Prostate gland (tissue), 2 donors: ENCODE measurements at regions not wholly inside any gene's neighbourhood (a gene's known extent, or its start where the extent isn't known, plus 50 kb on each side); places are given as distances from the start of the nearest gene placed in this dataset.
A peak's percentile ranks its signal among the peaks of the same experiment; 100 is the strongest.

Experiments
- DNase-seq: peaks from one replicate; pipeline ENCODE4 v3.0.0-alpha.2; 2019; ENCODE audit warnings: low spot score
- H3K27ac ChIP-seq, 2 donors: fragments of 200-600 bp; sonication (generic); 2 replicates each; pipeline ENCODE4 v1.5.1; 2017 to 2019
- H3K27me3 ChIP-seq: fragments of 200-600 bp; sonication (generic); replicated peaks from 2 replicates; pipeline ENCODE4 v1.5.1; 2019; ENCODE audit not compliant: insufficient read depth
- H3K36me3 ChIP-seq, 2 donors: fragments of 200-600 bp; sonication (generic); 1 replicate in 1 of 2; 2 replicates in 1 of 2; pipeline versions ENCODE4 v1.5.1 to v1.8.1; 2017 to 2019
- H3K4me1 ChIP-seq: fragments of 200-600 bp; sonication (generic); replicated peaks from 2 replicates; pipeline ENCODE4 v1.5.1; 2019
- H3K4me3 ChIP-seq, 2 donors: fragments of 200-600 bp; sonication (generic); 2 replicates each; pipeline ENCODE4 v1.5.1; 2017 to 2019
- H3K9me3 ChIP-seq: fragments of 200-600 bp; sonication (generic); 2 replicates; pipeline ENCODE4 v1.5.1; 2017
- CTCF ChIP-seq, 4 experiments: fragments of 200-600 bp in 2 of 4; fragments of 450-650 bp in 2 of 4; sonication (generic) in 2 of 4; IDR thresholded peaks; 1 replicate in 3 of 4; 2 replicates in 1 of 4; pipeline ENCODE4 v1.5.1; 2016 to 2019; ENCODE audit warnings: antibody characterized with exemption in 4 of 4, mild to moderate bottlenecking in 2 of 4, moderate library complexity in 2 of 4
- POLR2A ChIP-seq: fragments of 450-650 bp; IDR thresholded peaks from one replicate; pipeline ENCODE4 v1.6.1; 2016; ENCODE audit warnings: antibody characterized with exemption, mild to moderate bottlenecking
- POLR2AphosphoS5 ChIP-seq: sonication (generic); formaldehyde crosslinking; IDR thresholded peaks from one replicate; pipeline ENCODE4 v1.6.1; 2017; ENCODE audit warnings: antibody characterized with exemption
- WGBS: methylation state at CpG from one replicate; pipeline ENCODE4 v1.1.5; 2018; 5-methylcytosine and 5-hydroxymethylcytosine counted together
- intact Hi-C: fragments of 100-400 bp; cut with DNase I; formaldehyde crosslinking; loops from one replicate; pipeline ENCODE4 v1.14.2; 2022

DNA sequence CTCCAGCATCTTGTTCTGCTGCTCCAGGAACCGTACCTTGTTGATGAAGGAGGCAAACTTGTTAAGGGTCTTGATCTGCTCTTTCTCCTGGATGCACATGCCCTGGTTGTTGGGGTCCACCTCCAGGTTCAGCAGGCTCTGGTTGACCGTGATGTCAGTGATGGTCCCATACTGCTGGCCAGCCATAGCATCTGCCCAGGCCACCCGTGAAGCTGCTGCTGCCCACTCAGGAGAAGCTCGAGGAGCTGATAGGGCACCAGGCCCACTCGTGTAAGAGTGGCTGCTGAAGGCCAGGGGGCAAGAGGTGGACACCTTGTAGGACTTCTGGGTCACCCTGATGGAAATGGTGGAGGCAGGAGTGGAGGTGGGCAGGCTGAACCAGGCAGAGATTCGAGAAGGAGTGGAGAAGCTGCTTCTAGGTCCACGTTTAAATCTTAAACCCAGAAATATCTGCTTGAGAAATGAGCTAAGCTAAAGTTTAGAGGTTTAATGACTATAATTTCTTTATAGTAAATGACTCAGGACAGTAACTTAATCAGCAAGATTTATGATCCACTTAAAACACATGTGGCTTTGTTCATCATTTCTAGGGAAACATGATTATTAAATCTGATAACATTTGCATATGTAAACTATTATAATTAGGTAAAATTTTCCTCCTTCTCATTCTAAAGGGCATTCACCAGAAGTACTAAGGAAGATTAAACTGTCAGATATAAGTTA is 358.7 kb upstream of the SETBP1 start:
- H3K36me3 ChIP-seq, result no peaks in the 10 kb centered on the region
- 80% methylated on average over 7 of the region's 7 CpGs for WGBS
- intact Hi-C loops, result no loop called here
- TF ChIP-seq POLR2A, result no peak
- TF ChIP-seq POLR2AphosphoS5, result no peak
- TF ChIP-seq CTCF (IDR thresholded peaks at IDR 0.05), result no peak
- DNase-seq, result no peak
- no peak overlapping the region for H3K4me3 ChIP-seq
- H3K4me1 ChIP-seq, result no peaks in the 10 kb centered on the region
- no peak overlapping the region for H3K27ac ChIP-seq
- no peaks in the 10 kb centered on the region for H3K27me3 ChIP-seq
- no peaks in the 10 kb centered on the region for H3K9me3 ChIP-seq

- intact Hi-C loops, result no loop called here
- DNase-seq, result no peak
- H3K27me3 ChIP-seq, result no peaks in the 10 kb centered on the region
- H3K4me3 ChIP-seq, result no peak overlapping the region
- no peak overlapping the region for H3K27ac ChIP-seq
- H3K4me1 ChIP-seq, result no peaks in the 10 kb centered on the region
- H3K36me3 ChIP-seq, result no peaks in the 10 kb centered on the region
- TF ChIP-seq CTCF (IDR thresholded peaks at IDR 0.05), result no peak
- no peak for TF ChIP-seq POLR2AphosphoS5
- no peak for TF ChIP-seq POLR2A
- no peaks in the 10 kb centered on the region for H3K9me3 ChIP-seq
Measured at GRCh38 chr18:44323125-44323524, 357.6 kb upstream of the SETBP1 start.

GRCh38 chr18:44324361-44324760 is 356.3 kb upstream of the SETBP1 start:
- Histone ChIP-seq H3K4me1 (no peaks in the 10 kb centered on the region), H3K27me3 (no peaks in the 10 kb centered on the region), H3K27ac (no peak overlapping the region), H3K36me3 (no peaks in the 10 kb centered on the region), H3K9me3 (no peaks in the 10 kb centered on the region), H3K4me3 (no peak overlapping the region)
- 38% methylated on average over 2 of the region's 2 CpGs for WGBS
- TF ChIP-seq POLR2AphosphoS5 (no peak), POLR2A (no peak), CTCF (IDR thresholded peaks at IDR 0.05) (no peak)
- DNase-seq, result no peak
- intact Hi-C loops, result no loop called here

DNA sequence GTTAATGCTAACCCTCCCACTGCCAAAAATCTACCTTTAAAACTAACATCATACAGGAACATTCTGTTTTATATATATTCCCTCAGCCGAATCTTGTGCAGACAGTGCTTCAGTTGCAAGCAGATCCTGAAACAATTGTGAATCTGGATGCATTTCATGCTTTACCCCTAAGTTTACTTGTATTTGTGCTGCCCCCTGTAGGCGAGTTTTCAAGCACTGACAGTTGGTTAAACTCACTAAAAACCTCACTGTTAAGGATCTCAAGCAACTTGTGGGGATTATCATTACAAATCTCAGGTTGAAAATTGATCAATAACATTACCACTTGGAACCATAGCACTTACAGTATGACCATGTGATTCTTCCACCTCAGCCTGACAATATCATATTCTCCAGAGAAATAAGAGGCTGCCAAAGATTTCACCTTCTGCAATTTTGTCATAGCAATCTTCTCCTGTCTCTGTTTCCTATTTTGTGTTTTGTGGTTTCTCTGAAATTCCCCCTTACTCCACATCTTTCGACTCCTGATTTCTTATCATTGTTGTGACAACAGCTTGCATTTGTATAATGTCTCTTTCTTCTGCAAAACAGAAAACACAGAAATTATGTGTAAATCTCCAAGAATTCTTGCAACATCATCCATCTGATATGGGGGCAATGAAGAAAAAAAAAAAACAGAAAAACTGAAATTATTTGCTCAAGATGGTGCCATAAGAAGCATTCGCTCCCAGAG is 354.6 kb upstream of the SETBP1 start:
- no peaks in the 10 kb centered on the region for H3K9me3 ChIP-seq
- TF ChIP-seq POLR2AphosphoS5 (no peak), CTCF (IDR thresholded peaks at IDR 0.05) (peak in 3 of 4 experiments; percentile 19 to 47 (median 37))
- no peaks in the 10 kb centered on the region for H3K4me1 ChIP-seq
- no peak overlapping the region for H3K27ac ChIP-seq
- DNase-seq, result peak; percentile 48
- no peaks in the 10 kb centered on the region for H3K27me3 ChIP-seq
- no peak overlapping the region for H3K4me3 ChIP-seq
- 53% methylated on average over 4 of the region's 4 CpGs for WGBS
- intact Hi-C loops, result no loop called here
- H3K36me3 ChIP-seq, result no peaks in the 10 kb centered on the region
